ENCODE measurements at regions not wholly inside any gene's neighbourhood (a gene's known extent, or its start where the extent isn't known, plus 50 kb on each side); places are given as distances from the start of the nearest gene placed in this dataset.
A peak's percentile ranks its signal among the peaks of the same experiment; 100 is the strongest.

GRCh38 chrX:52271206-52271605 is 86.5 kb downstream of the MAGED4 start:
- Histone ChIP-seq H3K4me3 (ENCODE audit: insufficient read depth, low read length, poor library complexity, severe bottlenecking) (no peak overlapping the region), H3K4me2 (ENCODE audit: low read depth, low read length, poor library complexity, severe bottlenecking) (no peak overlapping the region), H2AFZ (ENCODE audit: low read depth, low read length, severe bottlenecking) (no peak overlapping the region), H3K9me2 (replicated peaks; ENCODE audit: insufficient read depth, low read length) (no peaks in the 10 kb centered on the region), H3K9me3 (ENCODE audit: insufficient read depth, low read length) (no peaks in the 10 kb centered on the region), H3F3A (ENCODE audit: insufficient read depth) (no peaks in the 10 kb centered on the region), H3K36me3 (ENCODE audit: low read length) (no peaks in the 10 kb centered on the region), H3K27ac (ENCODE audit: low read depth, low read length) (no peak overlapping the region), H3K79me2 (ENCODE audit: insufficient read depth, low read length) (no peaks in the 10 kb centered on the region), H3K27me3 (ENCODE audit: low read length) (no peaks in the 10 kb centered on the region), H4K20me1 (ENCODE audit: low read depth, low read length) (no peaks in the 10 kb centered on the region), H3K9ac (ENCODE audit: low read length) (no peak overlapping the region)
- TF ChIP-seq CTCF (IDR thresholded peaks at IDR 0.05; ENCODE audit: insufficient read depth, low read length, poor library complexity, severe bottlenecking) (peak; percentile 18), EZH2phosphoT487 (conservative IDR thresholded peaks at IDR 0.05; ENCODE audit: low read length) (no peak)

GRCh38 chrX:52277666-52278065 is 91.2 kb upstream of the XAGE2 start:
- TF ChIP-seq EZH2phosphoT487 (conservative IDR thresholded peaks at IDR 0.05; ENCODE audit: low read length) (no peak), CTCF (IDR thresholded peaks at IDR 0.05; ENCODE audit: insufficient read depth, low read length, poor library complexity, severe bottlenecking) (no peak)
- Histone ChIP-seq H3K9me2 (replicated peaks; ENCODE audit: insufficient read depth, low read length) (no peaks in the 10 kb centered on the region), H4K20me1 (ENCODE audit: low read depth, low read length) (no peaks in the 10 kb centered on the region), H3K4me3 (ENCODE audit: insufficient read depth, low read length, poor library complexity, severe bottlenecking) (no peak overlapping the region), H3F3A (ENCODE audit: insufficient read depth) (no peaks in the 10 kb centered on the region), H3K27me3 (ENCODE audit: low read length) (no peaks in the 10 kb centered on the region), H2AFZ (ENCODE audit: low read depth, low read length, severe bottlenecking) (no peak overlapping the region), H3K9me3 (ENCODE audit: insufficient read depth, low read length) (no peaks in the 10 kb centered on the region), H3K4me2 (ENCODE audit: low read depth, low read length, poor library complexity, severe bottlenecking) (no peak overlapping the region), H3K9ac (ENCODE audit: low read length) (no peak overlapping the region), H3K36me3 (ENCODE audit: low read length) (no peaks in the 10 kb centered on the region), H3K79me2 (ENCODE audit: insufficient read depth, low read length) (no peaks in the 10 kb centered on the region), H3K27ac (ENCODE audit: low read depth, low read length) (no peak overlapping the region)

- Histone ChIP-seq H3K79me2 (ENCODE audit: insufficient read depth, low read length) (no peaks in the 10 kb centered on the region), H3K4me3 (ENCODE audit: insufficient read depth, low read length, poor library complexity, severe bottlenecking) (no peak overlapping the region), H3K27me3 (ENCODE audit: low read length) (no peaks in the 10 kb centered on the region), H3K27ac (ENCODE audit: low read depth, low read length) (no peak overlapping the region), H4K20me1 (ENCODE audit: low read depth, low read length) (no peaks in the 10 kb centered on the region), H3K9me2 (replicated peaks; ENCODE audit: insufficient read depth, low read length) (no peaks in the 10 kb centered on the region), H3K36me3 (ENCODE audit: low read length) (no peaks in the 10 kb centered on the region), H3K9me3 (ENCODE audit: insufficient read depth, low read length) (no peaks in the 10 kb centered on the region), H3K9ac (ENCODE audit: low read length) (no peak overlapping the region), H3K4me2 (ENCODE audit: low read depth, low read length, poor library complexity, severe bottlenecking) (no peak overlapping the region), H2AFZ (ENCODE audit: low read depth, low read length, severe bottlenecking) (no peak overlapping the region), H3F3A (ENCODE audit: insufficient read depth) (no peaks in the 10 kb centered on the region)
- TF ChIP-seq EZH2phosphoT487 (conservative IDR thresholded peaks at IDR 0.05; ENCODE audit: low read length) (no peak), CTCF (IDR thresholded peaks at IDR 0.05; ENCODE audit: insufficient read depth, low read length, poor library complexity, severe bottlenecking) (no peak)
Observed at GRCh38 chrX:52280812-52281211, 88.0 kb upstream of the XAGE2 start.

All from SU-DHL-6 (cell line).